GM23248 (cell line): ENCODE measurements at regions not wholly inside any gene's neighbourhood (a gene's known extent, or its start where the extent isn't known, plus 50 kb on each side); places are given as distances from the start of the nearest gene placed in this dataset.
"Not testable (repeated sequence)": the region's sequence is repeated elsewhere in the genome, so short reads cannot be mapped to it uniquely, and the experiment has no call there.

Experiments used
- DNase-seq: peaks from one replicate; pipeline ENCODE4 v3.0.0-alpha.2; 2015
- H2AFZ ChIP-seq: fragments of 200-600 bp; sonication (generic); 2 replicates; pipeline ENCODE4 v1.6.1; 2016; ENCODE audit warnings: antibody characterized with exemption
- H3F3A ChIP-seq: fragments of 200-600 bp; sonication (generic); 2 replicates; pipeline ENCODE4 v1.6.1; 2016; ENCODE audit warnings: mild to moderate bottlenecking, antibody characterized with exemption, mixed run types; ENCODE audit not compliant: insufficient read depth
- H3K27ac ChIP-seq: fragments of 200-600 bp; sonication (generic); 2 replicates; pipeline ENCODE4 v1.5.1; 2016; ENCODE audit warnings: mild to moderate bottlenecking
- H3K27me3 ChIP-seq: fragments of 200-600 bp; sonication (generic); replicated peaks from 2 replicates; pipeline ENCODE4 v1.6.1; 2016; ENCODE audit warnings: mild to moderate bottlenecking; ENCODE audit not compliant: insufficient read depth
- H3K36me3 ChIP-seq: fragments of 200-600 bp; sonication (generic); 2 replicates; pipeline ENCODE4 v1.6.1; 2016; ENCODE audit warnings: low read depth, mild to moderate bottlenecking
- H3K4me1 ChIP-seq: fragments of 200-600 bp; sonication (generic); 2 replicates; pipeline ENCODE4 v1.6.1; 2016; ENCODE audit warnings: mild to moderate bottlenecking; ENCODE audit not compliant: insufficient read depth
- H3K4me2 ChIP-seq: fragments of 200-600 bp; sonication (generic); one replicate; pipeline ENCODE4 v1.6.1; 2016; ENCODE audit warnings: mild to moderate bottlenecking; ENCODE audit not compliant: unreplicated experiment
- H3K4me3 ChIP-seq: fragments of 200-600 bp; sonication (generic); 2 replicates; pipeline ENCODE4 v1.5.1; 2016; ENCODE audit warnings: mild to moderate bottlenecking
- H3K79me2 ChIP-seq: fragments of 200-600 bp; sonication (generic); 2 replicates; pipeline ENCODE4 v1.6.1; 2016; ENCODE audit warnings: mild to moderate bottlenecking; ENCODE audit not compliant: insufficient read depth
- H3K9ac ChIP-seq: fragments of 200-600 bp; sonication (generic); 2 replicates; pipeline ENCODE4 v1.6.1; 2016; ENCODE audit warnings: mild to moderate bottlenecking
- H3K9me2 ChIP-seq: fragments of 200-600 bp; sonication (generic); 2 replicates; pipeline ENCODE4 v1.6.1; 2016; ENCODE audit warnings: mixed run types, mild to moderate bottlenecking, moderate library complexity; ENCODE audit not compliant: insufficient read depth
- H3K9me3 ChIP-seq: fragments of 200-600 bp; sonication (generic); one replicate; pipeline ENCODE4 v1.6.1; 2017; ENCODE audit warnings: low read depth
- H4K20me1 ChIP-seq: fragments of 200-600 bp; sonication (generic); 2 replicates; pipeline ENCODE4 v1.6.0; 2016; ENCODE audit not compliant: insufficient read depth
- EZH2 ChIP-seq: fragments of 200-600 bp; sonication (generic); IDR thresholded peaks from 2 replicates; pipeline ENCODE4 v1.6.1; 2018; ENCODE audit warnings: antibody characterized with exemption, mild to moderate bottlenecking; ENCODE audit not compliant: insufficient read depth, poor library complexity, severe bottlenecking
- EZH2phosphoT487 ChIP-seq: fragments of 200-600 bp; sonication (generic); IDR thresholded peaks from 2 replicates; pipeline ENCODE4 v1.6.1; 2018; ENCODE audit warnings: antibody characterized with exemption, moderate library complexity, mild to moderate bottlenecking, low read depth; ENCODE audit not compliant: insufficient read depth
- WGBS, 2 experiments: methylation state at CpG; one replicate each; pipeline ENCODE4 v1.1.6; 2015 to 2017; ENCODE audit warnings: low lambda C conversion rate in 2 of 2, low coverage in 1 of 2; ENCODE audit errors: missing lambda C conversion rate in 2 of 2; 5-methylcytosine and 5-hydroxymethylcytosine counted together
- in situ Hi-C: fragments of 300-500 bp; cut with MboI; formaldehyde crosslinking; loops from 2 replicates; pipeline ENCODE4 v1.15.0; 2020

GRCh38 chr2:128666596-128666995 is 347.9 kb upstream of the HS6ST1 start:
- no peak for DNase-seq
- no peaks in the 10 kb centered on the region for H3K79me2 ChIP-seq
- TF ChIP-seq EZH2 (no peak), EZH2phosphoT487 (no peak)
- H2AFZ ChIP-seq, result no peak overlapping the region
- H3K27ac ChIP-seq, result no peak overlapping the region
- no peaks in the 10 kb centered on the region for H3K9me2 ChIP-seq
- in situ Hi-C loops, result no loop called here
- no peaks in the 10 kb centered on the region for H3K4me1 ChIP-seq
- H3F3A ChIP-seq, result no peaks in the 10 kb centered on the region
- H3K4me3 ChIP-seq, result no peak overlapping the region
- peaks cover 11% of the 10 kb centered on the region; the same call in 1 of the 2 replicates for H3K27me3 ChIP-seq
- H3K9me3 ChIP-seq, result no peaks in the 10 kb centered on the region
- WGBS, 2 experiments, result 69 to 83% methylated on average over 6 of the region's 6 CpGs
- H3K4me2 ChIP-seq, result no peak overlapping the region
- no peaks in the 10 kb centered on the region for H3K36me3 ChIP-seq
- H4K20me1 ChIP-seq, result no peaks in the 10 kb centered on the region
- H3K9ac ChIP-seq, result no peak overlapping the region

- Histone ChIP-seq H3K4me2 (no peak overlapping the region), H2AFZ (no peak overlapping the region), H3K9ac (no peak overlapping the region), H4K20me1 (no peaks in the 10 kb centered on the region), H3K9me2 (no peaks in the 10 kb centered on the region), H3K79me2 (no peaks in the 10 kb centered on the region), H3K4me1 (no peaks in the 10 kb centered on the region), H3K36me3 (no peaks in the 10 kb centered on the region), H3K9me3 (no peaks in the 10 kb centered on the region), H3F3A (no peaks in the 10 kb centered on the region), H3K4me3 (no peak overlapping the region), H3K27me3 (peaks cover 5% of the 10 kb centered on the region; the same call in 1 of the 2 replicates), H3K27ac (no peak overlapping the region)
- DNase-seq, result no peak
- in situ Hi-C loops, result no loop called here
- 65 to 70% methylated on average over 7 of the region's 7 CpGs for WGBS, 2 experiments
- TF ChIP-seq EZH2, result no peak
- no peak for TF ChIP-seq EZH2phosphoT487
Observed at GRCh38 chr2:128667391-128667790, 348.7 kb upstream of the HS6ST1 start.

GRCh38 chr2:128668946-128669345 is 350.3 kb upstream of the HS6ST1 start:
- Histone ChIP-seq H3K9me3 (no peaks in the 10 kb centered on the region), H3K9ac (no peak overlapping the region), H3F3A (no peaks in the 10 kb centered on the region), H3K36me3 (no peaks in the 10 kb centered on the region), H3K27me3 (0 out of 2 replicates have a peak, but pooled peaks cover 10% of the 10 kb centered on the region), H4K20me1 (no peaks in the 10 kb centered on the region), H3K4me1 (no peaks in the 10 kb centered on the region), H3K4me2 (no peak overlapping the region), H2AFZ (no peak overlapping the region), H3K9me2 (no peaks in the 10 kb centered on the region), H3K4me3 (no peak overlapping the region), H3K79me2 (no peaks in the 10 kb centered on the region), H3K27ac (no peak overlapping the region)
- no peak for DNase-seq
- 48 to 87% methylated on average over 2 of the region's 2 CpGs for WGBS, 2 experiments
- in situ Hi-C loops, result no loop called here
- TF ChIP-seq EZH2phosphoT487, result no peak
- TF ChIP-seq EZH2, result no peak

- Histone ChIP-seq H3K9ac (no peak overlapping the region), H4K20me1 (no peaks in the 10 kb centered on the region), H3K4me3 (no peak overlapping the region), H3K9me3 (no peaks in the 10 kb centered on the region), H3K4me1 (no peaks in the 10 kb centered on the region), H3K9me2 (no peaks in the 10 kb centered on the region), H3K27me3 (0 out of 2 replicates have a peak, but pooled peaks cover 6% of the 10 kb centered on the region), H3K79me2 (no peaks in the 10 kb centered on the region), H2AFZ (no peak overlapping the region), H3F3A (no peaks in the 10 kb centered on the region), H3K36me3 (no peaks in the 10 kb centered on the region), H3K27ac (no peak overlapping the region), H3K4me2 (no peak overlapping the region)
- WGBS, 2 experiments, result 83 to 94% methylated on average over 1 of the region's 1 CpG
- TF ChIP-seq EZH2phosphoT487 (no peak), EZH2 (no peak)
- DNase-seq, result no peak
- in situ Hi-C loops, result no loop called here
Observed at GRCh38 chr2:128670066-128670465, 351.4 kb upstream of the HS6ST1 start.

GRCh38 chr2:128671981-128672757 is 353.5 kb upstream of the HS6ST1 start:
- H3K79me2 ChIP-seq, H3K27me3 ChIP-seq, H4K20me1 ChIP-seq, H3K9me3 ChIP-seq, H3F3A ChIP-seq, H3K4me1 ChIP-seq, H2AFZ ChIP-seq, H3K4me2 ChIP-seq, H3K9ac ChIP-seq, H3K4me3 ChIP-seq, H3K27ac ChIP-seq, in situ Hi-C loops, H3K36me3 ChIP-seq, DNase-seq, H3K9me2 ChIP-seq: not testable (repeated sequence)
- 85 to 87% methylated on average over 10 to 34 of the region's 36 CpGs for WGBS, 2 experiments

- H3K27me3 ChIP-seq, H3K79me2 ChIP-seq, H3K9me3 ChIP-seq, H2AFZ ChIP-seq, DNase-seq, H3K9ac ChIP-seq, H3F3A ChIP-seq, H3K36me3 ChIP-seq, H3K9me2 ChIP-seq, H4K20me1 ChIP-seq, H3K4me1 ChIP-seq, H3K4me3 ChIP-seq, H3K27ac ChIP-seq, H3K4me2 ChIP-seq, in situ Hi-C loops: not testable (repeated sequence)
- WGBS, 2 experiments, result 78 to 81% methylated on average over 12 of the region's 12 CpGs
Observed at GRCh38 chr2:128679680-128680079, 361.0 kb upstream of the HS6ST1 start.
